Panc1 (cell line): ENCODE measurements at regions not wholly inside any gene's neighbourhood (a gene's known extent, or its start where the extent isn't known, plus 50 kb on each side); places are given as distances from the start of the nearest gene placed in this dataset.

Experiments
- CTCF ChIP-seq: fragments of 450-650 bp; IDR thresholded peaks from 2 replicates; pipeline ENCODE4 v1.5.1; 2017; ENCODE audit warnings: mild to moderate bottlenecking
- POLR2AphosphoS5 ChIP-seq: IDR thresholded peaks from 2 replicates; pipeline ENCODE4 v1.6.1; 2012; ENCODE audit warnings: mild to moderate bottlenecking, low read depth, low read length, moderate library complexity
- SIN3A ChIP-seq: IDR thresholded peaks from 2 replicates; pipeline ENCODE4 v1.6.1; 2012; ENCODE audit warnings: low read depth, mild to moderate bottlenecking, low read length, moderate library complexity, borderline replicate concordance; ENCODE audit not compliant: insufficient read depth

- TF ChIP-seq CTCF: no peak
- no peak for TF ChIP-seq POLR2AphosphoS5
- TF ChIP-seq SIN3A: no peak
Measured at GRCh38 chr2:143830476-143830875, 689.4 kb downstream of the ZEB2 start.
